HK-2 (cell line): ENCODE measurements at regions not wholly inside any gene's neighbourhood (a gene's known extent, or its start where the extent isn't known, plus 50 kb on each side); places are given as distances from the start of the nearest gene placed in this dataset.

Source experiments
- DNase-seq: peaks from one replicate; pipeline ENCODE4 v3.0.0-alpha.2; 2018; ENCODE audit not compliant: unreplicated experiment

DNA sequence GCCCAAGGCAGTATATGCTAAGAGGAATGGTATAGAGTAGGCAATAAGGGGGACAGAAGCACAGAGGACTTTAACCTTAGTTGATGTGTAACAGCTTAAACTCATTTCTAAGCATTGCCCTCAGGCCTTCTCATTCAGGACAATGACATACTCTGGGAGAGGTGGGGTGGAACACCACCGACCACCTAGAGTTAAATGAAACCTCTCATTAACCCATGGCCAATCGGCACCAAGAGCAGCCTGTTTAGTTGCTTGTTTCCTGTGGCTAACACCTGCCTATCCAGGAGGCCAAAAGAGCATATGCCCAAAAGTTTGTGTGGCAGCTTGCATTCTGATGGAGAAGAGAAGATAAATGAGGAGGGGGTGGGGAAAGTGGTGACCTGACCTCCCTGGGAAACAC, 50.0 kb downstream of the PABIR2 start:
- DNase-seq: no peak

DNA sequence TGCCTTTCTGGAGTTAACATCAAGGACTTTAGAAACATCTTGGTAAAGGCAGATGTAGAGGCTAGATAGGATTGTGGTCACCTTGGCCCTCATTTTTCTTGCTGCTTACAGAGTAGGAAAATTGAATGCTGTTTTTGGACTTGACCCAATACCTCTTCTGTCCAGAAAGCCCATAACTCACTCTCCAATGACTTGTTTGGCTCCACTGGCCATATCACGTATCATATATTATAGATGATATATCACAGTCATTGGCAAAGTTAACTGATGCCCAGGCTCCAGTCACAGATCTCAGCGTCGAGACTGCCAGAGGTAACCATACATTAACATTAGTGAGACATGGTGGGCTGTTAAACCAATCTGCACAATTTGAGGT, 50.6 kb downstream of the PABIR2 start:
- no peak for DNase-seq

- DNase-seq: no peak
These were observed 51.2 kb downstream of the PABIR2 start for GRCh38 chrX:134745636-134746409.

- no peak for DNase-seq
These were observed 53.9 kb downstream of the PABIR2 start for GRCh38 chrX:134743091-134743490.

GRCh38 chrX:134742573-134742972, 54.4 kb downstream of the PABIR2 start:
- DNase-seq: no peak

DNA sequence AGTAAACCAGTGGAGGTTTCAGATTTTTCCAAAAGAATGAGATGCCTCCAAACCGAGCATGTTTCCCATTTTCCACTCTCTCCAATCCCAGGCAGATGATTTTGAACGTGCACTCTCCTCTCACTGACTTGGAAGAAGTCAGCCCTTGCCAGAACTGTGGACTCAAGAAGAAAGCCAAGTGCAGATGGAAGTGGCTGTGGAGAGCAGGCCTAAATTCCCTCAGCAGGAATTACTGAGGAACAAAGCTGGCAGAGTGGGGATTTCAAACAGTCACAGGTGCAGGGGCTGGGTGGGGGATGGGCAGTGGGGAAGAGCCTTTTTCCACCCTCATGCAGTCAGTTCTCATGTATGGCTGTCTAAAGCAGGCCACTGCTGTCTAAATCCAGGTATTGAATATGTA, 55.3 kb downstream of the PABIR2 start:
- no peak for DNase-seq

DNA sequence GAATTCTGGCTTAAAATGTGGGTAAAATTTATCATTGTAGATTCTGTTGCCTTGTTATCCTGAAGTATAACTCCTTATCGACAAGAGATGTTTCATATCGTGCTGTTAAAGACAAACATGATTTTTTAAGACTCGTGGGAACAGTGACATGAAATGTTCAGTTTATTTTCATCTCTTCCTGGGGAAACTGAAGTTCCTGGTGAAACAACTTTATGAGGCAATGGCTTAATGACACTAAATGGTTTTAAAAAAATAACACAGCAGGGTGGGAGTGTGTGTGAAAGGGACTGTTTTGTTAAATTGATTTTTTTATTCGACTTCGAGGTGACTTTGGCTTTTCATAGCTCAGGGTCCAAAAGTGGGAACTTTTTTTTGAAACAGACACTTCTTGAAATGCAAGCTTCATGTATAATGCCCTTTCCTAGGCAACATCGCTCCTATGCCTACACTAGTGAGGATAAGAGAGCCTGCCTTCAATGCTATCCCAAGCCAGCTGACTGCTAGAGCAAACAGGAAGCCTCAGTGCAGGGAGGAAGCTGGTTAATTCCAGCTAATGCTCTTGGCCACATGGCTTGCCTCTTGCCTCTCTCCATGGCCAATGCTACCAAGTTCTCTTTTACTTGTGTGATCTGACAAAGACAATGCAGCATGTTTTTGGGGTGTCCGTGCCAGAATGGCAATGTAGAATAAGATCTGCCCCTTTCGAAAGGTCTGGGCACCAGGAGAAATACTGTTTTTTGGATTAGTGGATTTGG, 57.8 kb downstream of the PABIR2 start:
- no peak for DNase-seq

DNA sequence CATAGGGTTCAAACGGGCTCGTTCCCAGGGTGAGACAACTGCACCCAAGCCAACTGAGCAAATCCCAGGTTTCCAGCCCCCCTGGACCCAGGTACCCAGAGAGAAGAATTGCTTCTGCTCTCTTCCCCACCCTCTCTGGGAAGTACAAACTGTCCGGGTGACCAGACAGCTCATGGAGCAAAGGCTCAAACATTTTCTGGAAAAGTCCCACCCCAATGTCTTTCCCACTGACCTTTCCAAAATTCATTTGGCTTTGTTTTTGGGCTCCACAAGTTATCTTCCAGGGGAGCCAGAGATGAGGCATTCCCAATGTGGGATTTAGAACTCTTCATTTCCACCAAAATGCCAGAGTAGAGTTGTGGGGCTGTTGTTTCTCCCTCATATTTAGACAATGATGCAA, 58.6 kb downstream of the PABIR2 start:
- DNase-seq: no peak

DNA sequence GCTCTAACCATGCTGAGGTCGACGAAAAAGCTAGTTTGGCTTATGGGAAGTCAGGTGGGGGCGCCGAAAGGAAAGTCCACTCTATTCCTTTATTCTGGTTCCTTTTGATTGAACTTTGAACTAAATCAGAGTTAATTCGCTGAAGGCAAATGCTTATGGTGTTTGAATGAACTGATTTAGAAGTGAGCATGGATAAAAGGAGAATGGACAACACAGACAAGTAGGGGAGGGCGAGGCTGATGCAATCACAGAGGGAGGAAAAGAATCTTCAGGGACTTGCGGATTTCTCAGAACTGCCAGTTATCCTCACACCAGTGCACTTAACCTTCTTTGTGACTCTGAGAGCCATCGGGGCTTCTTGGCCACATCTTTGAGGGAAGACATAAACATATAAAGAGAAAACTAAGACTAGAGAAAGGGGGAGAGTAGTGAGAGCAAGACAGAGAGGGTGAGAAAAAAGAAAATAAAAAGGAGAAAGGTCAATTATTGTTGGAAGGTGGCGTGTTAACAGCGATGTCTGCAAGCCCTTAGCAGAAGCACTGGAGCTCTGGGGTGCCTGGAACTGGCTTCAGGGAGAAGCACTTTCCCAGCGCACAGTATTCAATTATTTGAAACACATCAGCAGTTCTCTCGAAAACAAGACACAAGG, 59.2 kb downstream of the PABIR2 start:
- DNase-seq: no peak

DNA sequence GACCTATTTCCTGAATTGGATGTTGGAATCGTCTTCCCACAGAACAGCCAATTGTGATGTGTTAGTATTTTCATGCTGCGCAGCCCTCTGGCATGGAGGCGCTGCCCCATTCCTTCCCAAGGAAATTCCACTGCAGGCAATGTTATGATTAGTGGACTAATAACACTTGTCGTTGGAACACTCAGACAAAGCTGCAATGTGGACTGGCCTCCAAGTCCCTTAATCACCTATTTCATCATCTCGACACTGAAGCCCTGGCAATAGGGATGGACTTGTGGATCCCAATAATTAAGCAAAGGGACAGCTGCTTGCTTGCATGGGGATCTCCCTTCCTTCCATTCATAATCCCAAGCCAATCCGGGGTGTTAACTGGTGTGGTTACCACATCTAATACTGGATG, 59.9 kb downstream of the PABIR2 start:
- DNase-seq: no peak

DNA sequence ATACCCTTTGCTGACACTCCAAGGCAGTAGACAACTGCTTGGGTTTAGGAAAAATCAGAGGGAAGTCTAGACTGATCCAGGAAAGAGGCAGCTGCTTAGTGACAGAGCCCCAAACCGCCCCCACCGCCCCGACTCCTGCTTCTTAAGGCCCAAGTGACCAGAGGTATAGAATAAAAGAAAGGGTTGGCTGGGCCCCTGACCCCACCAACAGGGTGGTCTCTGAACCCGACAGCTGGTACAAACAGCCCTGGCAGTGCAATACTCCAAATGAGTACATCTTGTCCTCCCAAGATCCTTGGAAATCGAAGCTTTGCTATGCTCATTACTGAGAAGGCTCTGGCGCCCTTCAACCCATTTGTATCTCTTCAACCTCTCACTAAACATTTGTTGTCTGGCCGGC, 60.6 kb downstream of the PABIR2 start:
- DNase-seq: no peak

GRCh38 chrX:134735015-134735414, 62.0 kb downstream of the PABIR2 start:
- no peak for DNase-seq

DNA sequence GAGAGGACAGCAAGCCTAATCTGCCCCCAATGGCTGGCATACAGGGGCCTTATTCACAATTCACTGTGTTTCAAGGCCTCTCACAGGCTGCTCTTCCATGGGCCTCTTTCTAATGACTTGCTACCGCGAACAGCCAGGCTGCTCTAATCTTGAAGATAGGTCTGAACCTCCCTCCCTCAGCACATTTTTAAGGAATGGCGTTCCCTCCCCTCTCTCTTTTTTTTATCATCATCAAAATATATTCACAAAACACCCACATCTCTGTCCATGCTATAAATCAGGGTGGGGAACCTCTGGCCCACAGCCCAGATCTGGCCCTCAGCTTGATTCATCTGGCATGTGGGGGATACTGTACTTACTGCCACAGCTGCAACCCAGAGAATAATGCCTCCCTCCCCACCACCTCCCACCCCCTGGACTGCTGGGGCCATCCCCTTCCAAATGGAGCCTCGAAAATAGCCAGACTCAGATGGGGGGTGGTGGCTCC, 62.5 kb downstream of the PABIR2 start:
- DNase-seq: no peak

GRCh38 chrX:134733591-134733990, 63.4 kb downstream of the PABIR2 start:
- DNase-seq: no peak

DNA sequence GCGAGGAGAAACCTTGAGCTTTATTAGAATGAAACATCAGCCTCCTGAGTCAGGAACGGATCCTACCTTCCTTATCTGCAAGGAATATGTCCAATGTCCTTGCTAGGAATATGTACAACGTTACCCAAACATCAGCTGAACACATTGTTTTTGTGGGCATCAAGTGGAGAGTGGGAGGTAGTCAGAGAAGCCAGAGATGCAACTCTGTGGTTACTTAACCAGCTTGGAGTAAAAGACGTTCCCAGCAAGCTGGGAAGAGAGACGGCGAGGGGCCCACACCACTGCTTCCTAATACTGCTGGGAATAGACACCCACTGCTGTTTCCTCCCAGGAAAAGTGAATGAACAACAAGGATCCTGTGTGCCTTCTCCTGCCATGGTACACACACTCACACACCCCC, 64.3 kb downstream of the PABIR2 start:
- no peak for DNase-seq

GRCh38 chrX:134732152-134732551, 64.9 kb downstream of the PABIR2 start:
- DNase-seq: no peak

- DNase-seq: no peak
These were observed 69.1 kb upstream of the PLAC1 start for GRCh38 chrX:134727363-134727762.

DNA sequence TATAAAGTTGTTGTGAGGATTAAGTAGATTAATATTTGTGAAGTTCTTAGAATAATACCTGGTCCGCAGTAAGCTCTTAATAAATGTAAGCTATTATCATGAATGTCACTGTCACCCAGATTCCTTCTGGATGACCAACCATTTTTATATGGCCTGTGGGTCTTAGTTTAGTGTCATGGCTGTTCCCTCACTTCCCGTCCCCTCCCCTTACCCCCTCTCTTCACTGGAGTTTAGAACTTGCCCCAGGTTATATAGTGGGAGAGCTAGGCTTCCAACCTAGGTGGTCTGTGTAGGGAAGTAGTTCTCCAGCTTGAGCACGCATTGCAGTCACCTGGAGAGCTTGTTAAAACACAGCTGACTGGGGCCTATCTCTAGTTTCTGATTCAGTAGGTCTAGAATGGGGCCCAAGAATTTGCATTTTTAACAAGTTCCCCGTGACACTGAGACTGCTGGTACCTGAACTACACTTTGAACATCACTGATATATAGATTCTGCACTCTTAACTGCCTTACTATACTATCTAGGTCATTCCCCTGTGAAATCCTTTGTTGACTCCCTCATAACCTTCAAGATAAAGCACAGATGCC, 66.9 kb upstream of the PLAC1 start:
- DNase-seq: no peak

DNA sequence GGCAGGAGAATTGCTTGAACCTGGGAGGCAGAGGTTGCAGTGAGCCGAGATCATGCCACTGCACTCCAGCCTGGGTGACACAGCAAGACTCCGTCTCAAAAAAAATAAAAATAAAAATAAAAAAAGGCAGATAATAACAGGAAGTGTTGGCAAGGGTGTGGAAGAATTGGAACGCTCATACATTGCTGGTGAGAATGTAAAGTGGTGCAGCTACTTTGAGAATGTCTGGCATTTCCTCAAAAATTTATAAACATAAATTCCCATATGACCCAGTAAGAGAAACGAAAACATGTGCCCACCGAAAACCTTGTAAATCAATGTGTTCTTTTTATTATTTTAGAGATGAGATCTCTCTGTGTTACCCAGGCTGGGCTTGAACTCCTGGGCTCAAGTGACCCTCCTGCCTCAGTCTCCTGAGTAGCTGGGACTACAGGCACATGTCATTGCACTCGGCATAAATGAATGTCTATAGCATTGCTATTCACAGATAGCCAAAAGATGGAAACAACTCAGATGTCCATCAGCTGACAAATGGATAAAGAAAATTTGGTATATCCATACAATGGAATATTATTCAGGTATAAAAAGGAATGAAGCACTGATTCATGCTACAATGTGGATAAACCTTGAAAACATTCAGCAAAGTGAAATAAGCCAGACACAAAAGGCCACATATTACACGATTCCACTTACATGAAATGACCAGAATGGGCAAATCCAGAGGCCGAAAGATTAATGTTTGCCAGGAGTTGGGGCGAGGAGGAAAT, 63.7 kb upstream of the PLAC1 start:
- no peak for DNase-seq

- peak; percentile 14 for DNase-seq
These were observed 60.7 kb upstream of the PLAC1 start for GRCh38 chrX:134718966-134719317.

GRCh38 chrX:134718105-134718965, 60.1 kb upstream of the PLAC1 start:
- DNase-seq: peak; percentile 66
